K562 (cell line): ENCODE measurements at regions not wholly inside any gene's neighbourhood (a gene's known extent, or its start where the extent isn't known, plus 50 kb on each side); places are given as distances from the start of the nearest gene placed in this dataset.

Experiments
- ATAC-seq: fragments of 200-7000 bp; cut with Tn5 transposase; 3 replicates; pipeline ENCODE4 v1.9.1; 2020; ENCODE audit warnings: moderate library complexity
- BruUV-seq: library from RNA; stranded (reverse); fragments of 400-500 nt; replicated peaks from 2 replicates; lab custom pipeline; 2021; lab: Mats Ljungman, UMichigan
- CTCF ChIA-PET: fragments of 300-600 bp; formaldehyde crosslinking; extraction: SDS; loops from one replicate; lab custom pipeline; 2021; ENCODE audit warnings: low intra/inter-chr PET ratio; lab: Yijun Ruan, JAX
- POLR2A ChIA-PET: fragments of 300-600, 350-650 bp; sonication (Branson Sonifier 250); formaldehyde crosslinking; extraction: SDS; loops from one replicate; lab custom pipeline; 2021; ENCODE audit warnings: antibody characterized with exemption, inconsistent platforms; lab: Yijun Ruan, JAX
- DNase-seq, 4 experiments: peaks; one replicate each; pipeline versions ENCODE4 v3.0.0 to v3.0.0-alpha.2; 2011 to 2018; ENCODE audit warnings: low spot score in 3 of 4, mixed read lengths in 3 of 4; ENCODE audit errors: extremely low read depth in 1 of 4
- FAIRE-seq: peaks from 2 replicates; lab custom pipeline; 2011; peaks lifted over from hg19 to GRCh38; lab: Jason Lieb, UNC
- H2AFZ ChIP-seq: 2 replicates; pipeline ENCODE4 v1.6.0; 2011; ENCODE audit warnings: low read depth, low read length, control low read depth, inconsistent platforms
- H3K27ac ChIP-seq: fragments of 200-600 bp; 3 replicates; pipeline ENCODE4 v1.8.0; 2011; ENCODE audit warnings: low read depth, mild to moderate bottlenecking, control low read depth, inconsistent platforms, low read length, moderate library complexity, mixed read lengths; ENCODE audit errors: extremely low read depth
- H3K27me3 ChIP-seq, 2 experiments: fragments of 300-600 bp in 1 of 2; 2 replicates in 1 of 2; 3 replicates in 1 of 2; pipeline versions ENCODE4 v1.6.0 to v1.8.0; 2011; ENCODE audit warnings: inconsistent platforms in 2 of 2, low read length in 2 of 2, mild to moderate bottlenecking in 1 of 2, mixed read lengths in 1 of 2, moderate library complexity in 1 of 2; ENCODE audit not compliant: control insufficient read depth in 2 of 2, insufficient read depth in 2 of 2
- H3K36me3 ChIP-seq: fragments of 300-600 bp; 3 replicates; pipeline ENCODE4 v1.8.0; 2011; ENCODE audit warnings: mild to moderate bottlenecking, low read length, inconsistent platforms; ENCODE audit not compliant: control insufficient read depth, insufficient read depth
- H3K4me1 ChIP-seq, 2 experiments: fragments of 200-600 bp in 1 of 2; replicated peaks in 1 of 2; 2 replicates in 1 of 2; 3 replicates in 1 of 2; pipeline versions ENCODE4 v1.5.1 to v1.8.0; 2011; ENCODE audit warnings: inconsistent platforms in 2 of 2, low read length in 2 of 2, mild to moderate bottlenecking in 1 of 2, mixed read lengths in 1 of 2, moderate library complexity in 1 of 2; ENCODE audit not compliant: control insufficient read depth in 2 of 2, insufficient read depth in 2 of 2
- H3K4me2 ChIP-seq: 2 replicates; pipeline ENCODE4 v1.6.1; 2011; ENCODE audit warnings: low read length, control low read depth, inconsistent platforms, mixed read lengths; ENCODE audit not compliant: insufficient read depth
- H3K4me3 ChIP-seq: fragments of 200-600 bp; sonication (generic), shearing (Covaris generic); 2 replicates; pipeline ENCODE4 v1.5.1; 2016; ENCODE audit warnings: control low read depth, inconsistent platforms
- H3K79me2 ChIP-seq: fragments of 200-600 bp; 3 replicates; pipeline ENCODE4 v1.8.0; 2011; ENCODE audit warnings: low read length, inconsistent platforms; ENCODE audit not compliant: control insufficient read depth, insufficient read depth
- H3K9ac ChIP-seq, 2 experiments: 2 replicates each; pipeline versions ENCODE4 v1.6.0 to v1.6.1; 2011; ENCODE audit warnings: low read depth in 2 of 2, low read length in 2 of 2, control low read depth in 1 of 2, inconsistent platforms in 1 of 2, mild to moderate bottlenecking in 1 of 2, mixed read lengths in 1 of 2; ENCODE audit not compliant: insufficient read depth in 1 of 2
- H3K9me1 ChIP-seq: one replicate; pipeline ENCODE4 v1.6.0; 2011; ENCODE audit warnings: inconsistent platforms, mild to moderate bottlenecking, low read length, moderate library complexity; ENCODE audit not compliant: control insufficient read depth, insufficient read depth
- H3K9me3 ChIP-seq: replicated peaks from 2 replicates; pipeline ENCODE4 v1.5.1; 2011; ENCODE audit warnings: low read depth, low read length, inconsistent platforms; ENCODE audit not compliant: control insufficient read depth, insufficient read depth
- H4K20me1 ChIP-seq: replicated peaks from 2 replicates; pipeline ENCODE4 v1.6.1; 2011; ENCODE audit warnings: low read length, inconsistent platforms, mixed read lengths; ENCODE audit not compliant: control insufficient read depth, insufficient read depth
- BRF1 ChIP-seq: IDR thresholded peaks from 3 replicates; pipeline ENCODE4 v1.6.1; 2011; ENCODE audit warnings: borderline replicate concordance, mild to moderate bottlenecking; ENCODE audit not compliant: insufficient read length; ENCODE audit errors: extremely low read depth
- CBX5 ChIP-seq: IDR thresholded peaks from 2 replicates; pipeline ENCODE4 v1.6.1; 2014; ENCODE audit warnings: low read depth, borderline replicate concordance
- KDM4B ChIP-seq, 2 experiments: fragments of 450-650 bp in 1 of 2; sonication (generic) in 1 of 2; IDR thresholded peaks; 2 replicates each; pipeline ENCODE4 v1.6.1; 2016 to 2017; ENCODE audit warnings: borderline replicate concordance in 2 of 2, antibody characterized with exemption in 1 of 2, low read depth in 1 of 2, mild to moderate bottlenecking in 1 of 2
- MAFF ChIP-seq: IDR thresholded peaks from 2 replicates; pipeline ENCODE4 v1.6.1; 2012; ENCODE audit warnings: low read length, improper control_type of control experiment
- MLX ChIP-seq, 2 experiments: fragments of 450-650 bp in 1 of 2; sonication (generic) in 1 of 2; formaldehyde crosslinking; conservative IDR thresholded peaks; 2 replicates each; pipeline versions ENCODE4 v1.4.0 to v1.8.1; 2020 to 2022; ENCODE audit warnings: mild to moderate bottlenecking in 1 of 2, missing genetic modification reagents in 1 of 2
- MTF1 ChIP-seq: fragments of 250-450 bp; sonication (Bioruptor Pico); IDR thresholded peaks from 2 replicates; pipeline ENCODE4 v1.9.0; 2021; ENCODE audit warnings: moderate library complexity, mild to moderate bottlenecking, inconsistent platforms, borderline replicate concordance
- MYNN ChIP-seq, 2 experiments: sonication (generic); formaldehyde crosslinking in 1 of 2; IDR thresholded peaks; 2 replicates each; pipeline versions ENCODE4 v1.5.0 to v1.6.1; 2016 to 2020; ENCODE audit warnings: antibody characterized with exemption in 1 of 2, missing genetic modification reagents in 1 of 2
- TAF9B ChIP-seq: fragments of 450-650 bp; IDR thresholded peaks from 2 replicates; pipeline ENCODE4 v1.6.1; 2018; ENCODE audit warnings: mild to moderate bottlenecking; ENCODE audit not compliant: partially characterized antibody
- ZNF316 ChIP-seq: fragments of 450-650 bp; IDR thresholded peaks from 2 replicates; pipeline ENCODE4 v1.6.1; 2016
- ZNF384 ChIP-seq: IDR thresholded peaks from 2 replicates; pipeline ENCODE4 v1.6.1; 2012; ENCODE audit warnings: low read depth, low read length, improper control_type of control experiment
- WGBS: fragments of 100-300 bp; shearing (Covaris generic); methylation state at CpG from one replicate; pipeline ENCODE4 v1.1.6; 2016; ENCODE audit warnings: low coverage, mixed read lengths; ENCODE audit not compliant: insufficient coverage; ENCODE audit errors: missing lambda C conversion rate; 5-methylcytosine and 5-hydroxymethylcytosine counted together
- in situ Hi-C: fragments of 300-500 bp; cut with MboI; formaldehyde crosslinking; loops from 4 replicates; pipeline ENCODE4 v1.15.0; 2018; ENCODE audit warnings: inconsistent platforms, mixed read lengths
- intact Hi-C: fragments of 100-400 bp; cut with micrococcal nuclease; formaldehyde crosslinking; loops from 2 replicates; pipeline ENCODE4 v1.14.2; 2022
- TF ChIP-seq, protein P1 (sequence below): fragments of 450-650 bp; formaldehyde crosslinking; IDR thresholded peaks from 2 replicates; pipeline ENCODE4 v1.4.0; 2020; ENCODE audit warnings: mild to moderate bottlenecking
- TF ChIP-seq, protein P2 (sequence below): fragments of 250-450 bp; sonication (Bioruptor Pico); IDR thresholded peaks from 2 replicates; pipeline ENCODE4 v1.8.0; 2022; ENCODE audit warnings: inconsistent platforms, mild to moderate bottlenecking, moderate library complexity, borderline replicate concordance

DNA sequence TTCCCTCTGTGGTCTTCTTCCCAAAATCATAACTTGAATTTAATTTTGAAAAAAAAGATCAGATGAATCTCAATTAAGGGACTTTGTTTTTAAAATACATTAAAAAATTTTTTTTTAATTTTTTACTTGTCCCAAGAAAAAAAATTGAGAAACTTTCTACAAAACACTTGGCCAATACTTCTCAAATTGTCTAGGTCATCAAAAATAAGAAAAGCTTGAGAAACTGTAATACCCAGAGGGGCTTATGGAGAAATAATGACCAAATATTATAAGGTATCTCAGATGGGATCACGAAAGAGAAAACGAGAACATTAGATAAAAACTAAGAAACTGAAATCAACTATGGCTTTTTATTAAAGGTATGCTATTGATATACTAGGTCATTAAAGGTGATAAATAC, 835.0 kb downstream of the GATA3 start:
- Histone ChIP-seq H3K9ac (no peak overlapping the region), H3K4me1 (no peaks in the 10 kb centered on the region), H3K79me2 (no peaks in the 10 kb centered on the region), H4K20me1 (no peaks in the 10 kb centered on the region), H3K4me3 (no peak overlapping the region), H2AFZ (no peak overlapping the region), H3K4me2 (no peak overlapping the region), H3K27ac (no peak overlapping the region), H3K36me3 (no peaks in the 10 kb centered on the region), H3K9me1 (no peaks in the 10 kb centered on the region), H3K27me3 (no peaks in the 10 kb centered on the region), H3K9me3 (no peaks in the 10 kb centered on the region)
- intact Hi-C loops (no loop called here), in situ Hi-C loops (no loop called here)
- 0% methylated on average over 2 of the region's 2 CpGs for WGBS
- BruUV-seq: no TSS peak
- DNase-seq (no peak), FAIRE-seq (no peak), ATAC-seq (no peak)
- TF ChIP-seq KDM4B (IDR thresholded peaks at IDR 0.05; ENCODE audit: borderline replicate concordance in 2 of 2, low read depth in 1 of 2): no peak
- peak; percentile 34; the same call in 1 of the 2 replicates for TF ChIP-seq ZNF316
- TF ChIP-seq MAFF: peak; percentile 23
- no peak for TF ChIP-seq MTF1 (CRISPR knock-in tag)
- TF ChIP-seq, protein P1, sequence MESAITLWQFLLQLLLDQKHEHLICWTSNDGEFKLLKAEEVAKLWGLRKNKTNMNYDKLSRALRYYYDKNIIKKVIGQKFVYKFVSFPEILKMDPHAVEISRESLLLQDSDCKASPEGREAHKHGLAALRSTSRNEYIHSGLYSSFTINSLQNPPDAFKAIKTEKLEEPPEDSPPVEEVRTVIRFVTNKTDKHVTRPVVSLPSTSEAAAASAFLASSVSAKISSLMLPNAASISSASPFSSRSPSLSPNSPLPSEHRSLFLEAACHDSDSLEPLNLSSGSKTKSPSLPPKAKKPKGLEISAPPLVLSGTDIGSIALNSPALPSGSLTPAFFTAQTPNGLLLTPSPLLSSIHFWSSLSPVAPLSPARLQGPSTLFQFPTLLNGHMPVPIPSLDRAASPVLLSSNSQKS (CRISPR knock-in tag): no peak
- ChIA-PET CTCF (no interaction called here), POLR2A (no interaction called here)

DNA sequence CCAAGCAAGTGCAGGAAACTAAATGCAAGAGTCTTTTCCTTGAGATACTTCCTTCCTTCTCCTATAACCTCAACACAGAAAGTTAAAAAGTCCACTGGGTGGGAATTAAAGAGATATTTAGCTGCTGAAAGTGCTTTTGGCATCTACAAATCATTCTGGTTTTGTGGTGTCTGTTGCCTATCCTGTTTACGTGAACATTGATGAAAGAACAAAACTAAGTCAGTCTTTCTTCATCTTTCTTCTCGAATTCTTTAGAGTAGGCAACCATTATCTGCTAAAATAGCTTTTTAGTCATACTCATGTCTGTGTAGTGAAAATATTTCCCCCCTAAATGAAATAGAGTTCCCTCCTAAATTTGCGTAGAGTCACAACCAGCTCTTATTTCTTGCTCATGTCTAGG, 838.6 kb downstream of the GATA3 start:
- no peaks in the 10 kb centered on the region for H3K36me3 ChIP-seq
- WGBS: 4% methylated on average over 3 of the region's 3 CpGs
- H2AFZ ChIP-seq: no peak overlapping the region
- intact Hi-C loops (no loop called here), in situ Hi-C loops (no loop called here)
- DNase-seq (no peak), ATAC-seq (no peak), FAIRE-seq (no peak)
- TF ChIP-seq TAF9B (no peak), CBX5 (no peak), MYNN (IDR thresholded peaks at IDR 0.05) (no peak), MYNN (CRISPR knock-in tag; IDR thresholded peaks at IDR 0.05) (no peak), MLX (CRISPR knock-in tag; conservative IDR thresholded peaks at IDR 0.05) (no peak), ZNF384 (no peak), BRF1 (no peak)
- TF ChIP-seq, protein P2, sequence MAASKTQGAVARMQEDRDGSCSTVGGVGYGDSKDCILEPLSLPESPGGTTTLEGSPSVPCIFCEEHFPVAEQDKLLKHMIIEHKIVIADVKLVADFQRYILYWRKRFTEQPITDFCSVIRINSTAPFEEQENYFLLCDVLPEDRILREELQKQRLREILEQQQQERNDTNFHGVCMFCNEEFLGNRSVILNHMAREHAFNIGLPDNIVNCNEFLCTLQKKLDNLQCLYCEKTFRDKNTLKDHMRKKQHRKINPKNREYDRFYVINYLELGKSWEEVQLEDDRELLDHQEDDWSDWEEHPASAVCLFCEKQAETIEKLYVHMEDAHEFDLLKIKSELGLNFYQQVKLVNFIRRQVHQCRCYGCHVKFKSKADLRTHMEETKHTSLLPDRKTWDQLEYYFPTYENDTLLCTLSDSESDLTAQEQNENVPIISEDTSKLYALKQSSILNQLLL (CRISPR knock-in tag): no peak
- no peaks in the 10 kb centered on the region for H3K4me1 ChIP-seq
- H3K4me3 ChIP-seq: no peak overlapping the region
- no peak overlapping the region for H3K27ac ChIP-seq
- no peaks in the 10 kb centered on the region for H3K79me2 ChIP-seq
- H3K9me1 ChIP-seq: no peaks in the 10 kb centered on the region
- ChIA-PET POLR2A (no interaction called here), CTCF (no interaction called here)
- no TSS peak for BruUV-seq
- H4K20me1 ChIP-seq: no peaks in the 10 kb centered on the region
- no peak overlapping the region for H3K9ac ChIP-seq
- H3K27me3 ChIP-seq: no peaks in the 10 kb centered on the region
- no peak overlapping the region for H3K4me2 ChIP-seq
- H3K9me3 ChIP-seq: no peaks in the 10 kb centered on the region; the same call in 1 of the 2 replicates
